Liver (tissue), 8 donors: ENCODE measurements at regions not wholly inside any gene's neighbourhood (a gene's known extent, or its start where the extent isn't known, plus 50 kb on each side); places are given as distances from the start of the nearest gene placed in this dataset.

Experiments
- DNase-seq: peaks from one replicate; pipeline ENCODE4 v3.0.0-alpha.2; 2017; ENCODE audit warnings: low spot score
- H3K27ac ChIP-seq, 2 donors: one replicate each; pipeline ENCODE4 v1.7.0; 2013; ENCODE audit warnings: inconsistent platforms in 2 of 2, low read length in 2 of 2, control low read depth in 1 of 2, low read depth in 1 of 2, mild to moderate bottlenecking in 1 of 2
- H3K27me3 ChIP-seq, 4 donors: one replicate each; pipeline versions ENCODE4 v1.6.1 to v1.7.0; 2013; ENCODE audit warnings: low read length in 3 of 4, inconsistent platforms in 1 of 4, mild to moderate bottlenecking in 1 of 4, moderate library complexity in 1 of 4; ENCODE audit not compliant: control insufficient read depth in 4 of 4, insufficient read depth in 4 of 4
- H3K36me3 ChIP-seq, 4 donors: one replicate each; pipeline versions ENCODE4 v1.6.1 to v1.7.0; 2013; ENCODE audit warnings: low read length in 3 of 4, mild to moderate bottlenecking in 3 of 4, low read depth in 1 of 4, moderate library complexity in 1 of 4; ENCODE audit not compliant: control insufficient read depth in 4 of 4, insufficient read depth in 3 of 4
- H3K4me1 ChIP-seq, 4 donors: one replicate each; pipeline versions ENCODE4 v1.6.1 to v1.7.0; 2013; ENCODE audit warnings: low read length in 3 of 4, mild to moderate bottlenecking in 3 of 4, moderate library complexity in 1 of 4; ENCODE audit not compliant: control insufficient read depth in 4 of 4, insufficient read depth in 4 of 4
- H3K4me3 ChIP-seq, 3 donors: one replicate each; pipeline versions ENCODE4 v1.6.1 to v1.7.0; 2013; ENCODE audit warnings: low read length in 3 of 3, control low read depth in 1 of 3, low read depth in 1 of 3, mild to moderate bottlenecking in 1 of 3
- H3K9ac ChIP-seq, 2 donors: one replicate each; pipeline ENCODE4 v1.7.0; 2013; ENCODE audit warnings: low read length in 2 of 2, mild to moderate bottlenecking in 2 of 2, moderate library complexity in 2 of 2, control low read depth in 1 of 2, low read depth in 1 of 2
- H3K9me3 ChIP-seq, 4 donors: one replicate each; pipeline versions ENCODE4 v1.6.1 to v1.7.0; 2013; ENCODE audit warnings: low read length in 3 of 4; ENCODE audit not compliant: control insufficient read depth in 4 of 4
- ATF3 ChIP-seq: IDR thresholded peaks from 2 replicates; pipeline ENCODE4 v1.6.1; 2016; ENCODE audit warnings: antibody characterized with exemption
- EGR1 ChIP-seq, 2 donors: IDR thresholded peaks; 2 replicates each; pipeline ENCODE4 v1.6.1; 2016 to 2018; ENCODE audit warnings: antibody characterized with exemption in 2 of 2, low read depth in 2 of 2
- FOXA1 ChIP-seq: IDR thresholded peaks from 2 replicates; pipeline ENCODE4 v1.6.1; 2016; ENCODE audit warnings: antibody characterized with exemption
- FOXA2 ChIP-seq: IDR thresholded peaks from 2 replicates; pipeline ENCODE4 v1.6.1; 2016; ENCODE audit warnings: antibody characterized with exemption
- GABPA ChIP-seq, 2 donors: IDR thresholded peaks in 1 of 2; conservative IDR thresholded peaks in 1 of 2; 2 replicates each; pipeline ENCODE4 v1.6.1; 2016; ENCODE audit warnings: antibody characterized with exemption in 2 of 2, mild to moderate bottlenecking in 1 of 2, moderate library complexity in 1 of 2
- HNF4A ChIP-seq, 2 donors: conservative IDR thresholded peaks; 2 replicates each; pipeline ENCODE4 v1.6.1; 2016; ENCODE audit warnings: antibody characterized with exemption in 2 of 2, mild to moderate bottlenecking in 2 of 2
- HNF4G ChIP-seq: IDR thresholded peaks from 2 replicates; pipeline ENCODE4 v1.6.1; 2016; ENCODE audit warnings: antibody characterized with exemption
- JUND ChIP-seq, 2 donors: IDR thresholded peaks; 2 replicates each; pipeline ENCODE4 v1.6.1; 2016; ENCODE audit warnings: antibody characterized with exemption in 2 of 2
- MAX ChIP-seq: IDR thresholded peaks from 2 replicates; pipeline ENCODE4 v1.6.1; 2016; ENCODE audit warnings: antibody characterized with exemption
- RAD21 ChIP-seq, 2 donors: IDR thresholded peaks; 2 replicates each; pipeline ENCODE4 v1.6.1; 2016; ENCODE audit warnings: antibody characterized with exemption in 2 of 2, mild to moderate bottlenecking in 2 of 2
- REST ChIP-seq: IDR thresholded peaks from 2 replicates; pipeline ENCODE4 v1.6.1; 2016; ENCODE audit warnings: antibody characterized with exemption, mild to moderate bottlenecking
- RXRA ChIP-seq, 2 donors: IDR thresholded peaks; 2 replicates each; pipeline ENCODE4 v1.6.1; 2017 to 2018; ENCODE audit warnings: antibody characterized with exemption in 2 of 2, mild to moderate bottlenecking in 1 of 2
- SP1 ChIP-seq: IDR thresholded peaks from 2 replicates; pipeline ENCODE4 v1.6.1; 2018; ENCODE audit warnings: antibody characterized with exemption, mild to moderate bottlenecking
- TAF1 ChIP-seq: conservative IDR thresholded peaks from 2 replicates; pipeline ENCODE4 v1.6.1; 2016; ENCODE audit warnings: antibody characterized with exemption, mild to moderate bottlenecking
- YY1 ChIP-seq: IDR thresholded peaks from 2 replicates; pipeline ENCODE4 v1.6.1; 2016; ENCODE audit warnings: antibody characterized with exemption, mild to moderate bottlenecking
- ZBTB33 ChIP-seq: IDR thresholded peaks from 2 replicates; pipeline ENCODE4 v1.6.1; 2016; ENCODE audit warnings: antibody characterized with exemption
- WGBS: extraction: QIAGEN DNeasy Blood & Tissue Kit; methylation state at CpG from one replicate; pipeline ENCODE4 v1.1.7; 2013; 5-methylcytosine and 5-hydroxymethylcytosine counted together
- TF ChIP-seq, protein P1 (sequence below): fragments of 150-350 bp; IDR thresholded peaks from 2 replicates; pipeline ENCODE4 v1.5.1; 2017; ENCODE audit warnings: improper control_type of control experiment, low read depth, low read length; ENCODE audit not compliant: missing input control
- donor health status: healthy.
- donor health status: healthy.
- donor health status: healthy.
- donor health status: healthy.
- donor health status: healthy.

GRCh38 chr1:219058891-219059820 lies 114.5 kb upstream of the LYPLAL1 start:
- WGBS, result 89% methylated on average over 1 of the region's 1 CpG
- no peaks in the 10 kb centered on the region for H3K9me3 ChIP-seq
- TF ChIP-seq ATF3, result no peak
- no peak for TF ChIP-seq GABPA (IDR thresholded peaks at IDR 0.05 in 1 of 2, conservative IDR thresholded peaks at IDR 0.05 in 1 of 2)
- no peak for TF ChIP-seq YY1
- no peak for TF ChIP-seq MAX
- TF ChIP-seq EGR1 (IDR thresholded peaks at IDR 0.05; ENCODE audit: low read depth in 2 of 2), result no peak
- no peak for TF ChIP-seq HNF4A (conservative IDR thresholded peaks at IDR 0.05)
- no peak for TF ChIP-seq TAF1
- no peak for TF ChIP-seq HNF4G
- TF ChIP-seq JUND (IDR thresholded peaks at IDR 0.05), result no peak
- TF ChIP-seq, protein P1, sequence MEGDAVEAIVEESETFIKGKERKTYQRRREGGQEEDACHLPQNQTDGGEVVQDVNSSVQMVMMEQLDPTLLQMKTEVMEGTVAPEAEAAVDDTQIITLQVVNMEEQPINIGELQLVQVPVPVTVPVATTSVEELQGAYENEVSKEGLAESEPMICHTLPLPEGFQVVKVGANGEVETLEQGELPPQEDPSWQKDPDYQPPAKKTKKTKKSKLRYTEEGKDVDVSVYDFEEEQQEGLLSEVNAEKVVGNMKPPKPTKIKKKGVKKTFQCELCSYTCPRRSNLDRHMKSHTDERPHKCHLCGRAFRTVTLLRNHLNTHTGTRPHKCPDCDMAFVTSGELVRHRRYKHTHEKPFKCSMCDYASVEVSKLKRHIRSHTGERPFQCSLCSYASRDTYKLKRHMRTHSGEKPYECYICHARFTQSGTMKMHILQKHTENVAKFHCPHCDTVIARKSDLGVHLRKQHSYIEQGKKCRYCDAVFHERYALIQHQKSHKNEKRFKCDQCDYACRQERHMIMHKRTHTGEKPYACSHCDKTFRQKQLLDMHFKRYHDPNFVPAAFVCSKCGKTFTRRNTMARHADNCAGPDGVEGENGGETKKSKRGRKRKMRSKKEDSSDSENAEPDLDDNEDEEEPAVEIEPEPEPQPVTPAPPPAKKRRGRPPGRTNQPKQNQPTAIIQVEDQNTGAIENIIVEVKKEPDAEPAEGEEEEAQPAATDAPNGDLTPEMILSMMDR, result no peak
- no peak for TF ChIP-seq RAD21 (IDR thresholded peaks at IDR 0.05)
- no peak overlapping the region for H3K27ac ChIP-seq
- DNase-seq, result no peak
- H3K9ac ChIP-seq, result no peak overlapping the region
- no peaks in the 10 kb centered on the region for H3K27me3 ChIP-seq
- H3K36me3 ChIP-seq, result no peaks in the 10 kb centered on the region
- no peak overlapping the region for H3K4me3 ChIP-seq
- no peaks in the 10 kb centered on the region for H3K4me1 ChIP-seq

GRCh38 chr1:219060798-219061197 lies 112.9 kb upstream of the LYPLAL1 start:
- TF ChIP-seq JUND (IDR thresholded peaks at IDR 0.05), result no peak
- H3K27me3 ChIP-seq, result no peaks in the 10 kb centered on the region
- H3K9ac ChIP-seq, result no peak overlapping the region
- H3K9me3 ChIP-seq, result no peaks in the 10 kb centered on the region
- no peak overlapping the region for H3K27ac ChIP-seq
- 92% methylated on average over 5 of the region's 5 CpGs for WGBS
- H3K4me1 ChIP-seq, result no peaks in the 10 kb centered on the region
- H3K4me3 ChIP-seq, result no peak overlapping the region
- H3K36me3 ChIP-seq, result no peaks in the 10 kb centered on the region
- DNase-seq, result no peak

GRCh38 chr1:219062161-219062560 lies 111.5 kb upstream of the LYPLAL1 start:
- TF ChIP-seq REST (no peak), HNF4G (no peak), MAX (no peak), FOXA1 (no peak), RXRA (IDR thresholded peaks at IDR 0.05) (no peak), ZBTB33 (no peak), EGR1 (IDR thresholded peaks at IDR 0.05; ENCODE audit: low read depth in 2 of 2) (no peak), HNF4A (conservative IDR thresholded peaks at IDR 0.05) (no peak), ATF3 (no peak), FOXA2 (no peak), SP1 (no peak), JUND (IDR thresholded peaks at IDR 0.05) (no peak)
- DNase-seq, result no peak
- H3K9me3 ChIP-seq, result no peaks in the 10 kb centered on the region
- 88% methylated on average over 4 of the region's 4 CpGs for WGBS
- no peak overlapping the region for H3K27ac ChIP-seq
- H3K36me3 ChIP-seq, result no peaks in the 10 kb centered on the region
- H3K4me1 ChIP-seq, result no peaks in the 10 kb centered on the region
- no peak overlapping the region for H3K4me3 ChIP-seq
- no peak overlapping the region for H3K9ac ChIP-seq
- no peaks in the 10 kb centered on the region for H3K27me3 ChIP-seq
